NCI-H748 (cell line): ENCODE measurements at regions not wholly inside any gene's neighbourhood (a gene's known extent, or its start where the extent isn't known, plus 50 kb on each side); places are given as distances from the start of the nearest gene placed in this dataset.

Source experiments
- DNase-seq: peaks from one replicate; lab custom pipeline; 2025; ENCODE audit not compliant: unreplicated experiment; lab: John Stamatoyannopoulos, UW

DNA sequence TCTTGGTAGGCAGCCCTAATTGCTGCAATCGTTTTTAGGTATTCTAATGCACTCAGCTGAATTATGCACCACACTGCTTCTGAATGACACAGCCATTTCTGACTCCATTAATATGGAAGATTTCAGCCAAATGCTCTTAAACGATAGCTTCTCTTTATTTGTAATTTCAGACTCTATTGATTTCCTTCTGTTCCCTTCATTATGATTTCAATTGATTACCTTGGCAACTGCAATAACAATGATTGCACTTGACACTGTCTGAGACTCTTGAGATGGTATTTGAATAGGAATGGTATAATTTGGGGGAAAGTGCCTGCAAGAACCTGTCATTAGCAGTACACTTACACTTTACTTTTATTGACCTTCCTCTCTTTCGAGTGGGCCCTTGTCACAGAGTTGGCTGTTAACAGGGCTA lies 296.1 kb upstream of the DMAC1 start:
- DNase-seq: peak; percentile 99

- no peak for DNase-seq
Measured at GRCh38 chr9:8088477-8088876, 288.9 kb upstream of the DMAC1 start.

DNA sequence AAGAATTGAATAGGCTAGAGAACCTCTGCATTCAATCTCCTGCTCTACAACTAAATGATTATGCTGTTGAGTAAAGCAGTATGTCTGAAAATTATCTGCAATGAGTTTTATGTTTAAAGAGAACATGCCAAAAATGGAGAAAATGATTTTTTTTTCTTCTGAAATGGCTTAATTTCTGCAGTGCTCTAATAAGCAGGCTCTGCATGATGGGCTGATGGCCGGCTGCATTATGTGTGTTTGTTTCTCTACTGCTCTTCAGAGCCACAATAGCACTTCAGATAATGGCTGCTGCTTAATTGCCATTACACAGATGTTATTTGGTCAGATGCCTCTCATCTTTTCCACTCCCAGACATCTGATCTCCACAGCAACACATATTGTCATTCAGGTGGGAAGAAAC lies 286.4 kb upstream of the DMAC1 start:
- peak; percentile 99 for DNase-seq

DNA sequence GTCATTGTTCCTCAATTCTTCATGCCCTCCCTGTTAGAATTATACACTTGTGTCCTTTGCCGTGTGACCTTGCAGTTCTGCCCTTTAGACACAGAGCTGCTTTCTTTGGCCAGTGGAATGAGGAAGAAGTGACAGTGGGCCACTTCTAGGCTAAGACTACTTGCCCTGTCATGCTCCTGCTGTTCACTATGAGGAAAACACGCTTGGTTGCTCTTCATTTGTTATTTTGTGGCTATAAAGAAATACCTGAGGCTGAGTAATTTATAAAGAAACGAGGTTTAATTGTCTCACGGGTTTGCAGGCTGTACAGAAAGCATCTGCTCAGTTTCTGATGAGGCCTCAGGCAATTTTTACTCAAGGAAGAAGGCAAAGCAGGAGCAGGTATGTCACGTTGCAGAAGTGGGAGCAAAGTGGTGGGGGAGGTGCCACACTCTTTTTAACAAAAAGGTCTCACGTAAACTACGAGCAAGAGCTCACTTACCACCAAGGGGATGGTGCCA lies 279.1 kb upstream of the DMAC1 start:
- no peak for DNase-seq

DNA sequence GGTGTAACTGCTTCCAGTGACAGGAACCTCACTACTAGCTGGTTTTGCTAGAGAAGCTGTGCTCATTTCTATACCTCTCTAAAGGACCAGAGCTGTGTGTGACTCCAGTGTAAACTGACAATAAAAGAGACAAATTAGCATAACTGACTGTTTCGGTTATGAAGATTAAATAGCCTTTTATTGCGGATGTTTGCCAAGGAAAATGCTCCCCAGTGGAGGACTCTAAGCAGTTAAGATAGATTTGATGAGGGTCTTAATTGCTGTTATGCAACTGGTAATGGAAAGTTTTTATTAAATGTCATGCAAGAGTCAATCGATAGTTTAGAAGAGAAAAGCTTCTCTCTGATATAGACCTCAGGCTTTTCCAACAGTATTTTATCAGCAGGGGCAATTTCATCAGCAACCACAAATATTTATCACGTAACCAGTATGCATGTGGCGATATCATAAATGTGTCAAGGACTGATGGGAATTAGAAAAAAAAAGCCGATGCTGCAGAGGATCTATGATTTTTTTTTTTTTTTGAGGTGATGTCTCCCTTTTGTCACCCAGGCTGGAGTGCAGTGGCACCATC lies 275.2 kb upstream of the DMAC1 start:
- DNase-seq: peak; percentile 89

DNA sequence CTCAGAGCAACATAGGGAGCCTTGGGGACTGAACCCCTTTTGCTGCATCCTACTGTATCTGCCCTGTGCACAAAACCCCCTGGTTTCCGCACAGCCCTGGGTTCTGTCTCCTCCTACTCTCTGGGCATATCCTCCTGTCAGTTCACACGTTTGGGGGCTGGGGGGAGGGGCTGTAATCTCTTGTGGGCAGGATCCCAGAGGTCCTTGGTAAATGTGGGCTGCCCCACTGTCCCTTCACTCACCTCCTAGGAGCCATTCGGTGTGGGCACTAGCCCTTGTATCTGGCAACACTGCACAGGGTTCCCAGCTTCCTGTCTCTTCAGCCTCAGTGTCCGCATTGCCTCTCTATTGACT lies 271.8 kb upstream of the DMAC1 start:
- DNase-seq: peak; percentile 38

GRCh38 chr9:8070779-8071444 lies 271.3 kb upstream of the DMAC1 start:
- no peak for DNase-seq

DNA sequence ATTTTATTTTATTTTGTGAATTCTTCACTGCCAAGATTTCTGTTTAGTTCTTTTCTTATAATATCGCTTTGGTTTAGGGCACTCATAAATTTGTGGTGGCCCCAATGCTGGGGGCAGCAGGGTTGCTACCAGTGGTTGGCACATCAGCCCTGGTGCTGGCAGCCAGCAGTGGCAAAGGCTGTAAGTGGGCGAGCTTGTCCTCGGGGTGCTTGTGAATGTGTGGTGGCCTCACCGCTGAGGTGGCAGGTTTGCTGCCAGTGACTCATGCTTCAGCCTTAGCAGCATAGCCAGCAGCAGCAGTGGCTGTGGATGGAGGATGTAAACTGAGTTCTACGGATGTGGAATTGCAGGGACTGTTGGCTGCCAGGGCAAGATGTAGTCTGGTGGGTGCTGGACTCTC lies 262.9 kb upstream of the DMAC1 start:
- DNase-seq: no peak

DNA sequence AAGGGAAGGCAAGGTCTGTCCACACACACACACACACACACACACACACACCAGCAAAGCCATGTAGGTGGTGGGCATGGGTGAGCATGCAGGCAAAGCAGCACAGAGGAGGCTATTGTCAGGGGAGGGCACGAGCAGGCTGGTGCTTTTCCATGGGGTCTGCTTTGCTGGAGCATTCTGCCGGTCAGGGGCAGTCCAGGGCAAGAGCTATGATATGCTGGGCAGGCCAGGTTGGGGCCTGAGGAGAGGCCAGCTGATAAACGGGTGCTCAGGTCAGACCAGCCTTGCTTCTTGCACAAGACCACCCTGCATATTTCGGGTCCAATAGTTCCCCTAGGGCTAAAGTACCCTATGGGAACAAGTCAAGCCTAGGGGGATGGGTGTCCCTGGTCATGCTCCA lies 253.9 kb upstream of the DMAC1 start:
- DNase-seq: no peak

GRCh38 chr9:8052991-8053390 lies 253.4 kb upstream of the DMAC1 start:
- no peak for DNase-seq

DNA sequence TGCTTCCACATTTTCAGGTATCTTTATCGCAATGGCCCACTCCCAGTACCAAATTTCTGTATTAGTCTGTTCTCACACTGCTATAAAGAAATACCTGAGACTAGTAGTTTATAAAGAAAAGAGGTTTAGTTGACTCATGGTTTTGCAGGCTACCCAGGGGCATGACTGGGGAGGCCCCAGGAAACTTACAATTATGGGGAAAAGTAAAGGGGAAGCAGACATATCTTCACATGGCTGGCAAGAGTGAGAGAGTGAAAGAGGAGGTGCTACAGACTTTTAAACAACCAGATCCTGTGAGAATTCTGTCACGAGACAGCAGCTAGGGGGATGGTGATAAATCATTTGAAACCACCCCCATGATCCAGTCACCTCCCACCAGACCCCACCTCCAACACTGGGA lies 238.2 kb upstream of the DMAC1 start:
- no peak for DNase-seq

DNA sequence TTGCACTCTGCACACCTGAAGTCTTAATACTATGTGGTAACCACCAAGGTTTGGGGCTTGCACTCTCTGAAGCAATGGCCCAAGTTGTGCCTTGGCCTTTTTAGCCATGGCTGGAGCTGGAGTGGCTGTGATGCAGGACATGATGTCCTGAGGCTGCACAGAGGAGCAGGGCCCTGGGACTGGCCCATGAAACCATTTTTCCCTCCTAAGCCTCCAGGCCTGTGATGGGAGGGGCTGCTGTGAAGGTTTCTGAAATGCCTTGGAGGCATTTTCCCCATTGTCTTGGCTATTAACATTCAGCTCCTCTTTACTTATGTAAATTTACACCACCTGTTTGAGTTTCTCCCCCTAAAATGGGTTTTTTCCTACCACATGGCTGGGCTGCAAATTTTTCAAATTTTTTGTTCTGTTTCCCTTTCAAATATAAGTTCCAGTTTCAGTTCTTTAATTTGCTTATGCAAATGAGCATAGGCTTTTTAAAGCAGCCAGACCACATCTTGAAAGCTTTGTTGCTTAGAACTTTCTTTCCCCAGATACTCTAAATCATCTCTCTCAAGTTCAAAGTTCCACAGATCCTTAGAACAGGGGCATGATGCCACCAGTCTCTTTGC lies 237.4 kb upstream of the DMAC1 start:
- DNase-seq: no peak

GRCh38 chr9:8033794-8034193 lies 234.2 kb upstream of the DMAC1 start:
- no peak for DNase-seq

DNA sequence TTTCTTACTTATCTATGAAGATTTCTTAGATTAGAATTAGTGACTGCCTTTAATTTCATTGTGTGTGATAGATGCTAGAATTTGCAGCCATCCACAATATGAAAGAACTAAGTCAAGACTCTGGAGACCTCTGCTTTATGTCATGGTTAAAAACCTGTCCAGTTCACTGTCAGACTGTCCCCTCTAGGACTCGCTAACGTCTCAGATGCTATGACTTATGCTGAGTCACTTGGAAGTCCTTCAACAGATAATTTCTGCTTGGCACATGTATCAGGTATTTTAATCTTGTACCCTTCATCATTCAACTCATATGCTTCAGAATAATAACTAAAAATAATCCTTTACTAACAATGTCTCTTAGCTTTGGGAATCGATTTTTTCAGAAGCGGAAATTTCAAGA lies 230.5 kb upstream of the DMAC1 start:
- no peak for DNase-seq

DNA sequence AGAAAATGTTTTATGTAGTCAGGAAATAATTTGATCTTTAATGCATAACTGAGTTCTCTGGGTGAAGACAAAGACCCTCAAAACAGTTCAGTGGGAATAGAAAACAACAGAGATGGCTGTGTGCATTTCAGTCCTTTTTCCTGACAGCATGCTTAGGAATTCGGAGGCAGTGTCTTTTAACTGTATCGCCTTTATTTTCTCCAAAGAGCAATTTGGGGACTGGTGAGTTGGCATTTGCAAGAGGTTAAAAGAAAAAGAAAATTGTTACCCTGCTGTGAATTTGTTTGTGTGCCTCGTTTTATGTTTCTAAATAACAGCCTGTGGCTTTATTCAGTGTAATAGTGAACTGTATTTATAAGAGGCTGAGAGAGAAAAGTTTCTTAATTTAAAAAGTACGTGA lies 227.8 kb upstream of the DMAC1 start:
- DNase-seq: no peak

DNA sequence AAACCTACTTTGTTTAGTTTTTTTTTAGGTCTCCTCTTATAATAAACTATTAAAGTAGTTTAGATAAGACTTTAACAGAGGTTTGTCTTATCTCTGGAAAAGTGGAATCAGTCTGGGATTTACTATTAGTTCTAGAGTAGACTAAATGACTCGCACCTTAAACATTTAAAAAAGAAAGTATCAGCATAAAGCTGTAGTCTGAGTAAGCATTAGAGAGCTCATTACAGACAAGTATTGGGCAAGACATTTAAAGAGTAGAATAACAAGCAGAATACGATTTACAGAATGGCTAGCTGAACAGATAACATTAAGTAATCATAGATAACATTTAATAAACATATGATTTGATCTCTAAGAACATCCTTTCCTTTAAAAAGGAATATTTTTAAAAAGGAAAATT lies 226.0 kb upstream of the DMAC1 start:
- DNase-seq: no peak

GRCh38 chr9:8020186-8020585 lies 220.6 kb upstream of the DMAC1 start:
- no peak for DNase-seq

DNA sequence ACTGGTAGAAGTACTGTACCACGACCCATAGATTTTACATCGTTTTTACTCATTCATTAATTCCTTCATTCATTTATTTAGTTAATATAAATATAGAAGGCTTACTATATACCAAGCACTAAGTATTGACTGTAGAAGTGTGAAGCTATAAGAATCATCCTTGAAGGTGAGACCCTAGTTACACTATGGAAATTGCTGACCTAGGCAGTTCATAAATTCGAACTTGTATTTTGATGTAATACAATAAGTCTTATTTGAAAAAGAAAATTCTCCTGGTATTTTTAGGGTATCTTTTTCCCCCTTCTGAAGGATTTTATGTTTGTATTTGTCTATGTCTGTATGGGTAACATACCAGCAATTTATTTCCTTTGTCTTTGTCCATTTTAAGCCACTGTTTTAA lies 220.1 kb upstream of the DMAC1 start:
- DNase-seq: no peak

- no peak for DNase-seq
Measured at GRCh38 chr9:8014997-8015682, 215.6 kb upstream of the DMAC1 start.

DNA sequence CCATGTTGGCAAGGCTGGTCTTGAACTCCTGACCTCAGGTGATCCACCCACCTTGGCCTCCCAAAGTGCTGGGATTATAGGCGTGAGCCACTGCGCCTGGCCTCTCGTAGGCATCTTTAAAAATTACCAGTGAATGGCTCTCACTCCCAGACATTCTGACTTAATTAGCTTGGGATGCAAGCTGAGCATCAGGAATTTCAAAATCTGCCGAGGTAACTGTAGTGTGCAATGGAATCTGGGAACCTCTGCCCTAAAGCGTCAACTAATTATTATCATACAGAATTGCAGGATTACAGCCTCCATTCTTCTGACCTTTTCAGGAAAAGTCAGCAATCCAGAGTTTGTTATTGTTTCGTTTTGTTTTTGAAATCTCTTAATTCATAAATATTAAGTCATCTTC lies 213.4 kb upstream of the DMAC1 start:
- no peak for DNase-seq

DNA sequence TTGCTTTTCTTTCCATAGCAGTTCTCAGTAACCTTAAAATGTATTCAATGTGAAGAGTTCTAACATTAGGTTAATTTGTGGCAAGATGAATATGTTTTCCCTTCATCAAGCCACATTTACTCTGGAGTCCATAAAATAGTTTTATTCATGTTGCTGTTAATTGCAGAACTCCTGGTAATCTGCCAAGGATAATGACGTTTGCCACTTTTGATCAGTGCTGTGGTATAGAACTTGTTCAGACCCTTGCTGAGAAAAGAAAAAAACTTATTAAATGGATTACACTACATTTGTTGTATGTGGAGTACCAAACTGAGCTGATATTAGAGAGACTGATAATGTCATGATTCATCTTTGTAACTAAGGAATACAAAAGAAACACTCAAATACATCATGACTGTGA lies 212.4 kb upstream of the DMAC1 start:
- DNase-seq: peak; percentile 88

DNA sequence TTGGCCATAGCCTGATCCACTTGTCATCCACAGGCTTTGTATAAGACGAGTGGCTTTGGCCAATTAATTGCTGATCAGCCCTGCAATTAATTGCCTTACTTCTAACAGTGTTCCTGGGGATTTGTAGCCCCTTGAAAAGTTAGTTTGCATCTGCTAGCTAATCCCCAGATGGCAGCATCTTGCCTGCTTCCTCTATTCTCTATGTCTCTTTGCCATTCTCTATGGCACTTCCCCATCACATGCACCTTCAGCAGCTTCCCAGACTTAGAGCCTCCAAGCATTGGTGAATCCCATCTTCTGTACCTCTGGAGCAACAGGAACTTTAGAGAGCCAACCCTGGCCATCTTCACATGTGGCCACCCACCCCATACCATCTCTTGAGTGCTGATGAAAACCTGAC lies 197.0 kb upstream of the DMAC1 start:
- DNase-seq: no peak
